Loucy (cell line): ENCODE measurements at regions not wholly inside any gene's neighbourhood (a gene's known extent, or its start where the extent isn't known, plus 50 kb on each side); places are given as distances from the start of the nearest gene placed in this dataset.

Source experiments
- H2AFZ ChIP-seq: fragments of 200-600 bp; sonication (generic); 2 replicates; pipeline ENCODE4 v1.6.0; 2016; ENCODE audit warnings: antibody characterized with exemption, mild to moderate bottlenecking, low read length, moderate library complexity
- H3F3A ChIP-seq: fragments of 200-600 bp; 2 replicates; pipeline ENCODE4 v1.6.0; 2016; ENCODE audit warnings: antibody characterized with exemption, low read depth, mild to moderate bottlenecking
- H3K27me3 ChIP-seq: fragments of 200-600 bp; sonication (generic); 2 replicates; pipeline ENCODE4 v1.6.1; 2014; ENCODE audit warnings: low read length, mild to moderate bottlenecking; ENCODE audit not compliant: insufficient read depth, poor library complexity, severe bottlenecking
- H3K36me3 ChIP-seq: fragments of 200-600 bp; sonication (generic); 2 replicates; pipeline ENCODE4 v1.6.1; 2016; ENCODE audit warnings: low read length; ENCODE audit not compliant: insufficient read depth
- H3K4me1 ChIP-seq: fragments of 200-600 bp; sonication (generic); 2 replicates; pipeline ENCODE4 v1.5.1; 2014; ENCODE audit warnings: low read length, mild to moderate bottlenecking; ENCODE audit not compliant: insufficient read depth, poor library complexity, severe bottlenecking
- H3K4me2 ChIP-seq: fragments of 200-600 bp; sonication (generic); 2 replicates; pipeline ENCODE4 v1.6.0; 2014; ENCODE audit warnings: antibody characterized with exemption, low read length, low read depth, mild to moderate bottlenecking; ENCODE audit not compliant: poor library complexity, severe bottlenecking
- H3K4me3 ChIP-seq: fragments of 200-600 bp; sonication (generic); 2 replicates; pipeline ENCODE4 v1.5.1; 2014; ENCODE audit warnings: low read length, mild to moderate bottlenecking, mixed read lengths; ENCODE audit not compliant: poor library complexity, severe bottlenecking
- H3K79me2 ChIP-seq: fragments of 200-600 bp; sonication (generic); 2 replicates; pipeline ENCODE4 v1.6.1; 2014; ENCODE audit warnings: low read length; ENCODE audit not compliant: insufficient read depth
- H3K9ac ChIP-seq: fragments of 200-600 bp; sonication (generic); 2 replicates; pipeline ENCODE4 v1.6.0; 2014; ENCODE audit warnings: mild to moderate bottlenecking, low read depth, low read length, moderate library complexity; ENCODE audit not compliant: poor library complexity, severe bottlenecking
- H3K9me2 ChIP-seq: fragments of 200-600 bp; sonication (generic); replicated peaks from 2 replicates; pipeline ENCODE4 v1.6.1; 2016; ENCODE audit warnings: low read depth, low read length, mixed read lengths
- H3K9me3 ChIP-seq: fragments of 200-600 bp; sonication (generic); 2 replicates; pipeline ENCODE4 v1.6.1; 2014; ENCODE audit warnings: mild to moderate bottlenecking, antibody characterized with exemption, low read length, low read depth; ENCODE audit not compliant: insufficient read depth
- H4K20me1 ChIP-seq: fragments of 200-600 bp; sonication (generic); 2 replicates; pipeline ENCODE4 v1.6.0; 2014; ENCODE audit warnings: antibody characterized with exemption, low read length, mild to moderate bottlenecking; ENCODE audit not compliant: insufficient read depth, poor library complexity, severe bottlenecking
- EZH2phosphoT487 ChIP-seq: fragments of 200-600 bp; IDR thresholded peaks from 2 replicates; pipeline ENCODE4 v1.6.1; 2018; ENCODE audit warnings: antibody characterized with exemption, mild to moderate bottlenecking, moderate library complexity, borderline replicate concordance
- TF ChIP-seq, protein P1 (sequence below): fragments of 200-600 bp; sonication (generic); conservative IDR thresholded peaks from 2 replicates; pipeline ENCODE4 v1.5.1; 2014; ENCODE audit warnings: mild to moderate bottlenecking, antibody characterized with exemption, low read length

DNA sequence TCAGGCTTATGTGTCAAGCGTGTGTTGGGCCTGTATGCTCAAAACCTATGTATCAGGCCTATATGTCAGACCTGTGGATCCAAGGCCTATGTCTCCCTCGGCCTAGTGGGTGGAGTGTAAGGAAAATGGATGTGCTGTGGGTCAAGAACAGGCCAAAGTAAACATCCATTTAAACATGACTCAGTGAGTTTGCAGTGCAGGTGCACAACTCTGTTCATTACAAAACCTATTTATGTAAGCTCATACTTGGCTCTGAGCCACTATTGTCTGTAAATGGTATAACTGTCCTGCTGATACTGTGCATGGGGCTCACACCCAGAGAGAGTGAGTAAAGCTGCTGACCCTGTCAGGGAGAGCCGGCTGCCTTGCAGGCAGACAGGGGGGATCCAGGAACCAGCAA lies 249.7 kb upstream of the AVPR1A start:
- H3F3A ChIP-seq: no peaks in the 10 kb centered on the region
- H2AFZ ChIP-seq: no peak overlapping the region
- H3K4me2 ChIP-seq: no peak overlapping the region
- no peaks in the 10 kb centered on the region for H3K4me1 ChIP-seq
- H3K9ac ChIP-seq: no peak overlapping the region
- no peaks in the 10 kb centered on the region for H3K79me2 ChIP-seq
- H3K9me3 ChIP-seq: no peaks in the 10 kb centered on the region
- TF ChIP-seq, protein P1, sequence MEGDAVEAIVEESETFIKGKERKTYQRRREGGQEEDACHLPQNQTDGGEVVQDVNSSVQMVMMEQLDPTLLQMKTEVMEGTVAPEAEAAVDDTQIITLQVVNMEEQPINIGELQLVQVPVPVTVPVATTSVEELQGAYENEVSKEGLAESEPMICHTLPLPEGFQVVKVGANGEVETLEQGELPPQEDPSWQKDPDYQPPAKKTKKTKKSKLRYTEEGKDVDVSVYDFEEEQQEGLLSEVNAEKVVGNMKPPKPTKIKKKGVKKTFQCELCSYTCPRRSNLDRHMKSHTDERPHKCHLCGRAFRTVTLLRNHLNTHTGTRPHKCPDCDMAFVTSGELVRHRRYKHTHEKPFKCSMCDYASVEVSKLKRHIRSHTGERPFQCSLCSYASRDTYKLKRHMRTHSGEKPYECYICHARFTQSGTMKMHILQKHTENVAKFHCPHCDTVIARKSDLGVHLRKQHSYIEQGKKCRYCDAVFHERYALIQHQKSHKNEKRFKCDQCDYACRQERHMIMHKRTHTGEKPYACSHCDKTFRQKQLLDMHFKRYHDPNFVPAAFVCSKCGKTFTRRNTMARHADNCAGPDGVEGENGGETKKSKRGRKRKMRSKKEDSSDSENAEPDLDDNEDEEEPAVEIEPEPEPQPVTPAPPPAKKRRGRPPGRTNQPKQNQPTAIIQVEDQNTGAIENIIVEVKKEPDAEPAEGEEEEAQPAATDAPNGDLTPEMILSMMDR: no peak
- TF ChIP-seq EZH2phosphoT487: no peak
- no peaks in the 10 kb centered on the region for H3K36me3 ChIP-seq
- no peaks in the 10 kb centered on the region for H4K20me1 ChIP-seq
- no peaks in the 10 kb centered on the region for H3K9me2 ChIP-seq
- H3K27me3 ChIP-seq: no peaks in the 10 kb centered on the region
- H3K4me3 ChIP-seq: no peak overlapping the region

DNA sequence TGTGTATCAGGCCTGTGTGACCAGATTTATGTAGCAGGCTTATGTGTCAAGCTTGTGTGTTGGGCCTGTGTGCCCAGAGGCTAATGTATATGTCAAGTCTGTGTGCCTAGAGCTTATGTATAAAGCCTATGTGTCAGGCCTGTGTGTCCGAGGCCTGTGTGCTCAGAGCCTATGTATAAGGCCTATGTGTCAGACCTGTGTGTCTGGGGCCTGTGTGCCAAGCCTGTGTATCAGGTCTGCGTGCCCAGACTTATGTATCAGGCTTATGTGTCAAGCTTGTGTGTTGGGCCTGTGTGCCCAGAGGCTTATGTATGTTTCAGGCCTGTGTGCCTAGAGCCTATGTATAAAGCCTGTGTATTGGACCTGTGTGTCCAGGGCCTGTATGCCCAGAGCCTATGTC lies 249.3 kb upstream of the AVPR1A start:
- no peak overlapping the region for H3K9ac ChIP-seq
- H4K20me1 ChIP-seq: no peaks in the 10 kb centered on the region
- no peaks in the 10 kb centered on the region for H3K27me3 ChIP-seq
- no peak overlapping the region for H3K4me2 ChIP-seq
- H3F3A ChIP-seq: no peaks in the 10 kb centered on the region
- H3K79me2 ChIP-seq: no peaks in the 10 kb centered on the region
- no peaks in the 10 kb centered on the region for H3K4me1 ChIP-seq
- H3K36me3 ChIP-seq: no peaks in the 10 kb centered on the region
- no peaks in the 10 kb centered on the region for H3K9me3 ChIP-seq
- H3K4me3 ChIP-seq: no peak overlapping the region
- H2AFZ ChIP-seq: no peak overlapping the region
- H3K9me2 ChIP-seq: no peaks in the 10 kb centered on the region
- TF ChIP-seq EZH2phosphoT487: no peak
- TF ChIP-seq, protein P1: no peak

DNA sequence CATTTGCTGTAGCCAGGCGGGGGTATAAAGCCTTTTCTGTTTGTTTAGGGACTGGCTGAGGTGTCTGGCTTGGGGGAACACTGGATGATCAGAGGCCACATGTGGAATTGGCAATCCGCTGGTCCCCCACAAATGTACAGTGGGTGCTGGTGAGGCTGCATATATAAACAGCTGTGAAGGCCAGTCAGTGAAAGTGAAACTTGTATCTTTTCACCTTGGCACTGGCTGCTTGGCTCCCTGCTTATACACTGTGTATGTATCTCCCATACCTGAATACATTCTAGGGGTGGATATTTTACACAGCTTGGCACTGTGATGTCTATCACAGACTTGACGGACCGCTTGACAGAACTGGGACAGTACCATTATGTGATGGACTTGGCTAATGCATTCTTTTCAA lies 246.8 kb upstream of the AVPR1A start:
- Histone ChIP-seq H3F3A (no peaks in the 10 kb centered on the region), H3K4me3 (no peak overlapping the region), H2AFZ (no peak overlapping the region), H3K27me3 (no peaks in the 10 kb centered on the region), H3K4me2 (no peak overlapping the region), H3K9me3 (no peaks in the 10 kb centered on the region), H3K9me2 (no peaks in the 10 kb centered on the region), H3K79me2 (no peaks in the 10 kb centered on the region), H3K36me3 (no peaks in the 10 kb centered on the region), H3K4me1 (no peaks in the 10 kb centered on the region), H3K9ac (no peak overlapping the region), H4K20me1 (no peaks in the 10 kb centered on the region)
- TF ChIP-seq EZH2phosphoT487: no peak
- TF ChIP-seq, protein P1: no peak
